GM12891 (cell line): ENCODE measurements at regions not wholly inside any gene's neighbourhood (a gene's known extent, or its start where the extent isn't known, plus 50 kb on each side); places are given as distances from the start of the nearest gene placed in this dataset.

Source experiments
- POLR2A ChIP-seq: IDR thresholded peaks from 2 replicates; pipeline ENCODE4 v1.6.1; 2011; ENCODE audit warnings: low read depth, low read length, control low read depth
- POLR2AphosphoS5 ChIP-seq: IDR thresholded peaks from 2 replicates; pipeline ENCODE4 v1.6.1; 2011; ENCODE audit warnings: low read depth, low read length, control low read depth
- TAF1 ChIP-seq: IDR thresholded peaks from 2 replicates; pipeline ENCODE4 v1.6.1; 2011; ENCODE audit warnings: low read depth, low read length, control low read depth

- no peak for TF ChIP-seq POLR2AphosphoS5
- no peak for TF ChIP-seq TAF1
- TF ChIP-seq POLR2A, result no peak
Measured at GRCh38 chr7:81926-82756, 110.2 kb upstream of the FAM20C start.
